ENCODE measurements at regions not wholly inside any gene's neighbourhood (a gene's known extent, or its start where the extent isn't known, plus 50 kb on each side); places are given as distances from the start of the nearest gene placed in this dataset.

GRCh38 chr3:1830851-1831250 lies 267.8 kb upstream of the CNTN4 start:
- DNase-seq, result no peak

DNA sequence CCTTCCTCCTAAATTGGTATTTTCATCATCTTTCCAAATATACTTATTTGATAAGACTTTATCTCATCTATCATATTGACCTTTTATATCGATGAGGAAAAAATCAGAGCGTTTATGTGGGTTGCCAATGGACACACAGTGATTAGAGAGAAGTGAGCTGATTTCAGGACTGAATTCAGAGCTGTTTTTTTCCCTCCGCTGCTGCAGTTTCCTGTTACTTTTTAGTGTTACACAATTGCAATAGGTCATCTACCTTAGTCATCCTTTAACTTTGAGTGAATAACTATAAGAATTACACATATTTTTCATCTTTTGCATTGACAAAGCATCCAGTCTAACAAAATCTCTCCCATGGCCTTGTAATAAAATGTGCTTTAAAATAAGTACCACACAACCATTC lies 266.3 kb upstream of the CNTN4 start:
- no peak for DNase-seq

DNA sequence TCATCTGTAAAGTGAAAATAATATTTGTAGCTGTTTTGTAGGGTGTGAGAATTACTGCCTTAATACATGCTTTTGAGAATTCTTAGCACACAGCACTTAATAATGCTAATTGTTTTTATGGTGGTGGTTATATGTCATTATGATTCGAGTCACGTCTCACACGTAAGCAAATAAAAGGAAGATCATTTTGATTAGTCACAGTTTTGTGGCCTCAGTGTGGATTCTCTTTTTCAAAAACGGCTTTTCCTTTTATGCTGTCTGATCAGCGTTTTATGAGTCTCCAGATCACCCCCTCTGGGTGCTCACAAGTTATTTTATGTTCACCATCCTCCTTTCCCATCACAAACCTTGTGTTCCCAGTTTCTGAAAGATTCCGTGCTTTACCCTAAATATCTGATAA lies 255.6 kb upstream of the CNTN4 start:
- DNase-seq, result no peak

DNA sequence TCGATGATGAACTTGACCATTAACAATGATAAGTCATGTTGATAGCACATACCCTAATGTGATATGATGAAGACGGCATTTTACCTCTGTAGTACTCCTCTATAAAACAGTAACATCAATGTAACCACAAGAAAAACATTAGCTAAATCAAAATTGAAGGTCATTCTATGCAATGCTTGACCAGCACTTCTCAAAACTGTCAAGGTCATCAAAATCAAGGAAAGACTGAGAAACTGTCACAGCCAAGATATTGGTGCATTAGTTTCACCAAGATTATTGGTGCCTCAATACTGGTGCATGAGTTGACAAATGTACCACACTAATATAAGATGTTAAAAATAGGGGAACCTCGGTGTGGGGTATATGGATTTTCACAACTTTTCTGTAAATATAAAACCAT lies 251.1 kb upstream of the CNTN4 start:
- no peak for DNase-seq

DNA sequence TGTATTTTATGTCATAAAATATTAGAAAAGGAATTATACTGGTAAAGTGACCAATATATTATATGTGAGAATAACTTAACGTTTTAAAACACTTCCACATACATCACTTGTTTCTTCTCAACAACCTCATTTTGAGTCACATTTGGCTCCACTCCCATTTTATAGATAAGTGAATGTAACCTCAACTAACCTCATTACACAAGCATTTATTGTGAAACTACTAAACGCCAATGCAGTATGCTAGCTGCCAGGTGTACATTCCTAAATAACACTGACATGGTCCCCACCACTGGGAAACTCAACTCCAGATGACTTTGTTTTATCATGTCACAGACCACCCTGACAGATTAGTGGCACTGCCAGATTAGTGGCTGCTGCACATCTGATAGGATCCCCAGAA lies 249.7 kb upstream of the CNTN4 start:
- no peak for DNase-seq

GRCh38 chr3:1852950-1853349 lies 245.7 kb upstream of the CNTN4 start:
- no peak for DNase-seq

DNA sequence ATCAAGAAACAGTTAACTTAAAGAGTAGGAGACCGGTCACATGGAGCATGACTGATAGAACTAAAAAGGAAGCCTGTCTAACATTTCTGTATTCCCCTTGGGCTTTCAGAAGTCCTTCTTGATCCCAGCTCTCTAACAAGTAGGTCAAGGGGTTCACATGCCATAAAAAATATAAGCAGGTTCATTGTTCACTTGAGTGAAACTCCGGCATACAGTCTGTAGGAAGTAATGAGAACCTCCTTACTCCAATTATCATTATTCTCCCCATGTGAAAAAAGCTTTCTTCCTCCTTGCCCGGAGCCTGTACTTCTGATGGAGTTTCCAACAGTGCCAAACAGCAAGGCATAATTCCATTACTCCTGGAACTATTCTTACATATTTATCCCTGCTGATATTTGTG lies 242.8 kb upstream of the CNTN4 start:
- no peak for DNase-seq

GRCh38 chr3:1870738-1871137 lies 227.9 kb upstream of the CNTN4 start:
- no peak for DNase-seq

DNA sequence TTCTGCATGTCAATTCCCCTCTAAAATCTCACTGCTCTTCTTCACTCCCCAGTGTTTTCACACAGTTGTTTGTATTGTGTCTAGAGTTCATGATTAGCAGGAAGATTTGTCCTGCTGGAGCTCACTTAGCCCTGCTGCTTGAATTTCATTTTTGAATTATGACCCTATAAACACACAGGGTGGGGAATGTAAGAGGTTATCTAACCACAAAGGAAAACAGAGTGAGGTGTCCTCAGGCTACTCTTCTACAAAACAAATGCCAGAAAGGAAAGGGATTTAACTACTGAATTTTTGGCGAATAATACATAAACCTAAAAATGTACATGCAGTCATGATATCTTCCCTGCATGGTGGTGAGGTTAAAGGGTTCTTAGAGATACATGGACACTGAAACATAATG lies 215.1 kb upstream of the CNTN4 start:
- no peak for DNase-seq

DNA sequence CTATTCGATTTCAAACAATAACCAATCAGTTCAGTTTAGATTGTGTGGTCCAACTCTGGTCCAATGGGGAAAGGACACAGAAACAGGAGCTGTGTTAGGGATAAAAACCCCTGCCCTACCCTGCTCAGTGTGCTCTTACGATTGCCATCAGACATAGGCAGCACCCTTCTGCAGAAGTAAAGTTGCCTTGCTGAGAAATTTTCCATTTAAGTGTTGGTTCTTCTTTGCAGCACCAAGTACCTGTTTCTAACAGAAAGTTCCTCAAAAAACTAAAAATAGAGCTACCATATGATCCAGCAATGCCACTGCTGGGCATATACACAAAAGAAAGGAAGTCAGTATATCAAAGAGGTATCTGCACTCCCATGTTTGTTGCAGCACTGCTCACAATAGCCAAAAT lies 206.2 kb upstream of the CNTN4 start:
- DNase-seq, result no peak

DNA sequence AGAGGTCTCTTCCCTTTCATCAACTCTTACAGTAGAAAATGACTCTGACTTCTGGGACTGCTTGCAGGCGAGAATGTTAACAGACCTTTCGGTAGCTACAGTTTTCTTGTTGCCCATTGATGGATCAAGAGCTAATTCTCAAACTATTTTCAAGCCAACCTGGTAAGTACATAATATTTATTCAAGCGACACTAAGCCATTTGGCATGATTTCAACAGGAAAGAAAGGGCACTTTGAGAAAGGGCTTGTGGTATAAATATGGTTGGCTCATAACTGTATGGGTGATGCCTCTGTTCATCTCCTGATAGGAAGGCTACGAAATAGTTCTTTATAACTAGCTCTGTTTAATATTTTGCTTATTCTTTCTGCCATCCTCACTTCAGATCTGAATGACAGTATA lies 196.2 kb upstream of the CNTN4 start:
- no peak for DNase-seq

GRCh38 chr3:1903111-1903510 lies 195.6 kb upstream of the CNTN4 start:
- no peak for DNase-seq

- DNase-seq, result no peak
These were observed 190.8 kb upstream of the CNTN4 start for GRCh38 chr3:1907911-1908310.

- no peak for DNase-seq
These were observed 189.8 kb upstream of the CNTN4 start for GRCh38 chr3:1908651-1909445.

DNA sequence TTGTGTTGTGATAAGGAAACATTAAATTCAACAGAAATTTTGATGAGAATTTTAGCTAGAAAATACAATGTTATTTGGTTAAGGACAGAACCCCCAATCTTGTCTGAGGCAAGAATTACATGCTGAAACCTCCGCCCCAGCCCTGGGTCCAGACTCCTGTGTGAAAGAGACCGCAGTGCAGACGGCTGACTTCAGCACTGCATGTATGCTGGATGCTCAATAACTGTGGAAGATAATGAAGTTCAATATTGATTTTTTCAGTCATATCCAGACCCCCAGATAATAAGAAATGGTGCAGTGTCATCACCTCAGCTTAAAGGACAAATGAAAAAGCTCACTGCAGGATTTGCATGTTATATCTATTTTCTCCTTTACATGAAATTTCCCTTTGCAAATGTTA lies 188.3 kb upstream of the CNTN4 start:
- DNase-seq, result no peak

DNA sequence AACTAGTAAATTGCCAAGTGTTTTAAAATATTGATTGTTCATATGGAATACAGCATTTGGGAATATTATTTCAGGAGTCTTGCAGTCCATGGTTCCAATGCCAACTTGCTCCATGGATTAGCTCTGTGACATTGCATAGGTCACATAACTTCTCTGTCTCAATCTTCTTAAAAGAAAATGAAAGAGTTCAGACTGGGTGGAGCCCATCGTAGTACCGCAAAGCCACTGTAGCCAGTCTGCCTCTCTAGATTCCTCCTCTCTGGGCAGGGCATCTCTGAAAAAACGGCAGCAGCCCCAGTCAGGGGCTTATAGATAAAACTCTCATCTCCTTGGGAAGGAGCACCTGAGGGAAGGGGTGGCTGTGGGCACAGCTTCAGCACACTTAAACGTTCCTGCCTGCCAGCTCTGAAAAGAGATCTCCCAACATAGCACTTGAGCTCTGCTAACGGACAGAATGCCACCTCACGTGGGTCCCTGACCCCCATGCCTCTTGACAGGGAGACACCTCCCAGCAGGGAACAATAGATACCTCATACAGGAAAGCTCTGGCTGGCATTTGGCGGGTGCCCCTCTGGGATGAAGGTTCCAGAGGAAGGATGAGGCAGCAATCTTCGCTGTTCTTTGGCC lies 168.8 kb upstream of the CNTN4 start:
- no peak for DNase-seq

GRCh38 chr3:1938975-1939374 lies 159.7 kb upstream of the CNTN4 start:
- no peak for DNase-seq

DNA sequence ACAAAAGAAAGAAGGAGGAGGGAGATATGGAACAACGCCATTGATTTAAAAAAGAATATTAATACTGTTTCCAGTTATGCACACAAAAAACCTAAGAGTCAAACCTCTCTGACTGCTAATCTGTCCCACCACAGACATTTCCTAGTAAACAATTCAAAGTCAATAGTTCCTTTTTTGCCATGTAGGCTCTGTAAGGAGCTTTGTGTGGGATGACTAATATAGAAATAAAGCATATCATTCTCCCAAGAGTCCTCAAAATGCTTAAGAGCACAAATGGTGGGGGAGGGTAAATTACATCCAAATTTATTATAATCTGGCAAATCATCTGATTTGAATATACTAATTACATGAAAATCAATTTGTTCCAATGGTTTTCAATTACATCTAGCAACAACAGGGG lies 155.9 kb upstream of the CNTN4 start:
- peak; percentile 10 for DNase-seq

DNA sequence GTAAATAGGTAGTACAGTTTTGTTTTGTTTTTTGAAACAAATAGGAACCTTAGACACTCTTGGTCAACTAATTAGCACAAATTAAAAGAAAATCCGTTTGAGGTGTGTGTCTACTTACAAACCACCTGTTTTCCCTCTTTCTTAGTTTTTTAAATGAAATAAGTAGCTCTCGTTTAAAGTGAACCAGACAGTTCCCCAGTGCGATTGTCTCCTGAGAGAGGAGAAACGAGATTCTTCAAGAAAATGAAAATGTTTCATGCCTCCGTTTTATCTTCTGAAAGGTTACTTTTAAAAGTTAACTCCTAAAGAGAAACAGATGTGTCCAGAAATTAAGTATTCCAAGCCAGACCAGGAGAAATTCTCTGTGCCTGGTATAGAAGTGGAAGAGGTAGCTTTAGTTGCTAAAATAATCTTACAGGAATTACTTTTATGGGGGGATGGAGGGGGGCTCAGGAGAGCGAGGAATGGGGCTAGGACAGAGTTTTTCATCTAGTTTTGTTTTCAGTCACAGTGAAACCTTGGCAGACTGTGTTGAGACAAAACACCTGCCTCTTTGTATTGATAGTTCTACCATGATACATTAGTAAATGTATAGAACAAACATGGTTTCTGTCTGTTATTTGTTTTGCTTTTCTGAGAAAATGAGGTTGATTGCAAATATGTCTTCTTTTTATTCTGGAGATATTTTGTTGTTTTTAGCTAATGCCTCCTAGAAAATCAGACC lies 155.1 kb upstream of the CNTN4 start:
- DNase-seq, result no peak

DNA sequence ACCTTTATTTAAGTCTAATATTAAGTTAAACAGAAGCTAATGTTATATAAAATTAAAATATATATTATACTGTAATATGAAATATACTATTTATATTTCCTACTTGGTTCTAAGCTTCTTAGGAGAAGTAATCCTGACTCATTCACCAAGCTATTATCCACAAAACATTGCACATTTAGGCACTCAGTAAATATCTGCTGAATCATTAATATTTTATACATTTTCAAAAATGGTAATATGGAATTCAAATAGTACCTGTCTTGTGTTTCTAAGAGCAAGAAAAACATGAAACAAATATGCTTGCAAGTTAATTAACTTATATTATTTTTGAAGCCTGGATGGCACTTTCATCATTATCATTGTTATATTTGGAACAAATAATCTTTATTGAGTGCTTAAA lies 153.0 kb upstream of the CNTN4 start:
- no peak for DNase-seq

GRCh38 chr3:1953536-1953935 lies 145.1 kb upstream of the CNTN4 start:
- DNase-seq, result no peak

DNA sequence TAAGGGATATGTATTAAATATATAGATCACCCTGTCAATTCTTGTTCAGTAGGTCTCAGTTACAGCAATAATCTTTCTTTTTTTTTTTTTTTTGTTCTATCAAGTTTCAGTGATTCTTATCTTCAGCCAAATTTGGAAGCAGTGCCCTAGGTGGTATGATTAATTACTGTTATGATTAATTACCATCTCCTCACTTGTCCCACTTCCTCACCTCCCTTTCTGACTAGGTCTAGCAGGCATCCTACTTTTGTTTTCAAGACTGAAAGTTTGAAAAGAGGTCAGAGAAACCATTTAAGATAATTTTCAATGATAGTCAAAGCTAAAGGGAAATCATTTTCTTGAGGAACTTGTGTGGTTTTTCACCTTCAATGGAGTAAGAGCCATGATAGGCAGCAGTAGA lies 144.0 kb upstream of the CNTN4 start:
- DNase-seq, result no peak

GRCh38 chr3:1955170-1955569 lies 143.5 kb upstream of the CNTN4 start:
- no peak for DNase-seq

GRCh38 chr3:1955750-1956149 lies 142.9 kb upstream of the CNTN4 start:
- DNase-seq, result no peak

Data from NCI-H526 treated with DMSO at 0.1 percent for 48 hours (cell line).